GM21515 (cell line): ENCODE measurements at regions not wholly inside any gene's neighbourhood (a gene's known extent, or its start where the extent isn't known, plus 50 kb on each side); places are given as distances from the start of the nearest gene placed in this dataset.
A peak's percentile ranks its signal among the peaks of the same experiment; 100 is the strongest.

Source experiments
- ATAC-seq: cut with Tn5 transposase; IDR thresholded peaks from one replicate; pipeline ENCODE4 v1.9.1; 2021; ENCODE audit not compliant: unreplicated experiment

DNA sequence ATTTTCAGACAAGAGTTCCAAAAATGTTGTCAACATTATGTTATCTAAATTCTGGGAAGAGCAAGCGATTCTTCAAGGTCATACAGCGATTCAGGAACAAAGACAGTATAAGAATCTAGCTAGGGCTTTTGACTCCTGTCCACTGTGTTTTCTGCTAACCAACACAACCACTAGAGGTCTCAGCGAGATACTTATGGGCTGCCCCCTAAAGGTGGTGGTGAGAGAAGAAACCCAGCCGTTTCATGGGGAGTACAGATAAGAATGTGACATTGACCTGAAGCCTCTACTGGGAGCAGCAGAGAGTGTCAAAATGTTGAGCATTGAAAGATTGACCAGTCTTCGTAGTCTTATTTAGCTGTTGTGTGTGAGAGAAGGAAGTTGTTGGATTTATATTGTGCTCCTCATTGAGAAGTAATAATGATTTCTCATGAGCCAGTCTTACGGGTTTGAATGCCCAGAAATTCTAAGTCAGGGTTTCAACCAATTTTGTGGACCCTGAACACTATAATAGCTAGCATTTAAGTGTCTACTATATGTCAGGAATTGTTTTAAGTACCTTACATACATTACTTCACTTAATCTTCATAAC is 168.3 kb downstream of the SPRY1 start:
- peak; percentile 100 for ATAC-seq

DNA sequence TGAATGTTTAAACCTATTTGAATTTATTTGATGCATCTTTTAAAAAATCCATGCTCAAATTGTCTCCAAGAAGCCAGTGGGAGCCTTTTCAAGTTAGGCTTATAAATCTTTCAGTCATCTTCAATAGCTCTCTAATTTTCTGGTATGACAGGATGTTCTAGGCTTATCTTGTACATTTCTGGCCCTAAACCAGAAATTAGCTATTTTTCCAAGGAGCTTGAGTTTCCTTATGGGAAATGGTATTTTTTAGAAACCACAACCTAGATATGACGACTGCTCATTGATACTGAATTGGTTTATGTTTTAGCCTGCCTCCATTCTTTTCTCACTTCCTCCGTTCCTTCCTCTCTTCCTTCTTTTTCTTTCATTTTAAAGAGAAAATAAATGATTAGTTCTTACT is 172.3 kb downstream of the SPRY1 start:
- no peak for ATAC-seq

DNA sequence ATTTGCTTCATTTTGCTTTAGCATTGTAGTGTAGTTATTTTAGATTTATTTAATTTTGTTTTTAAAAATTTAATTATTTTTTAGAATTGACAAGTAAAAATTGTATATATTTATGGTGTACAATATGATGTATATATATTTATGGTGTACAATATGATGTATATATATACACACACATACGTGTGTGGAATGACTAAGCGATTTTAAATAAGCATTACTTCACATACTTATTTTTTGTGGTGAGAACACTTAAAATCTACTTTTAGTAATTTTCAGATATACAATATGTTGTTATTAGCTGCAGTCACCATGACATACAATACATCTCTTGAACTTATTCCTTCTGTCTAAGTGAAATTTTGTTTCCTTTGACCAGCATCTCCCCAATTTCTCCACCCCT is 172.9 kb downstream of the SPRY1 start:
- no peak for ATAC-seq

DNA sequence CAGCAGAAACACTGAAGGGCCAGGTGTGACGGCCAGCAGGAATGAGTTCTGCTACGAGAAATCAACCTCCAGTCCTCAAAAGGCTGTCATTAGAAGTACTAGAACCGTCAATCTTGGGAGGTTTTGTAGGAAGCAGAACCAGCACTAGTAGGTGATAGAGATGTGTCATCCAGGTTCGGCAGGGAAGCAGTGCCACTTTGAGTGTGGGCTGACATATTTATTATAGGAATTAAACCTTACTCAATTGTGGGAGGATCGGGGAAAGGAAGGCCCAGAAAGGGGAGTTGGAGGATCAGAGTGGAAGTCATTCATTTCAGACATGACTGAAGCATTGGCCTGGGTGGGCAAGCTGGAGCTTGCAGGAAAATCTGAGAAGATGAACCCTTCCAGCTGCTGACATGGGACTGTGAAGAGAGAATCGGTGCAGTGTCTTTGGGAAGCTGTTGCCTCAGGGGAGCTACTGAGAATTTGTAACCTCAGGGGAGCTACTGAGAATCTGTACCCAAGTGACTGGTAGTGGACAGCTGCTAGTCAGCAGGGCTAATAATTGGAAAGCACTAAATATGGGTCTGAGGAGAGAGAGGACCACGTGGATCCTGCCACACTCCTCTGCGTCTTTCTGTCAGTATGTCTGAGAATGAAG is 177.4 kb downstream of the SPRY1 start:
- ATAC-seq: no peak

DNA sequence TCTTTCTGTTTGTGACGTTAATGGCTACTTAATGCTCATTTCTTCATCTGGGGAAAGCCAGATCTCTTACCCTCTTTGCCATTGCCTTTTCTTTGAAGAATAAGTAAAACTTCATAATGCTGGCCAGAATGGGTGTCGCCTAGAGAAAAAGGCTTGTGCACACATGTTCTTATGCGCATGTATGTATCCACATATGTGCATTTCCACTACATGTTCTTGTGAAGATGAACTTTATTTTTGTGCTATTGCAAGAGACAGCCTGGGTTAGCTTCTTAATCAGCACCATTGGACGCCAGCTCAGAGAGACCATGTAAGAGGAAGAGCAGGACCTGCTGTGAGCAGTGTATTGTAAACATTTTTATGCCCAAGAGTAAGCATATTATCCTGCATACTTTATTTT is 178.7 kb downstream of the SPRY1 start:
- ATAC-seq: no peak

DNA sequence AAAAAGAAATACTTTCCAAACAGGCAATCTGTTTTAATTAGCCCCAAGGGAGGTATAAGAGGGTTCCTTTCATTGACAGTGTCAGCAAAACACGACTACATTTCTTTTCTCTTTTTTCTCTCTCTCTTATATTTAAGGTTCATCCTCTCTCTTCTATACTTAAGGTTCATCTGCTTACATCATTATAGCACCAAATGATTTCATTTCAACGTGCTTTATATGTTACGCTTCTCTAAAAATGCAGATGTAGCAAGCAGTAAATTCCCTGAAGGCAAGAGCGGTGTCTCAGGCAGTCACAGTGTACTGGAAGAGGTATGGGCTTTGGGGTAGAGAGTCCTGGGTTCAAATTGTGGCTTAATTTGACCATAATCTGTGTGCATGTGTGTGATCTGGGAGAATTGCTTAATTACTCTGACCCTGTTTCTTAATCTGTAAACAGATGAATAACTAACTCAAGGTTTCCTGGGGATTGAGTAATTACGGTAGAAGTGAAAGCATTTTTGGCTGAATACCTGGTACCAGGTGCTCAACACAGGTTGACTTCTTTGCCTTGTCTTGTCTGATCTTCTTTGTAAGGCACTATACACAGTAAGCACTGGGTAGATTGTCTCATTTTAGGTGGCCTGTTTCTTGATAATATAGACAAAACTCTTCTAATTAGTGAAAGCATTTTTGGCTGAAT is 180.8 kb downstream of the SPRY1 start:
- no peak for ATAC-seq

DNA sequence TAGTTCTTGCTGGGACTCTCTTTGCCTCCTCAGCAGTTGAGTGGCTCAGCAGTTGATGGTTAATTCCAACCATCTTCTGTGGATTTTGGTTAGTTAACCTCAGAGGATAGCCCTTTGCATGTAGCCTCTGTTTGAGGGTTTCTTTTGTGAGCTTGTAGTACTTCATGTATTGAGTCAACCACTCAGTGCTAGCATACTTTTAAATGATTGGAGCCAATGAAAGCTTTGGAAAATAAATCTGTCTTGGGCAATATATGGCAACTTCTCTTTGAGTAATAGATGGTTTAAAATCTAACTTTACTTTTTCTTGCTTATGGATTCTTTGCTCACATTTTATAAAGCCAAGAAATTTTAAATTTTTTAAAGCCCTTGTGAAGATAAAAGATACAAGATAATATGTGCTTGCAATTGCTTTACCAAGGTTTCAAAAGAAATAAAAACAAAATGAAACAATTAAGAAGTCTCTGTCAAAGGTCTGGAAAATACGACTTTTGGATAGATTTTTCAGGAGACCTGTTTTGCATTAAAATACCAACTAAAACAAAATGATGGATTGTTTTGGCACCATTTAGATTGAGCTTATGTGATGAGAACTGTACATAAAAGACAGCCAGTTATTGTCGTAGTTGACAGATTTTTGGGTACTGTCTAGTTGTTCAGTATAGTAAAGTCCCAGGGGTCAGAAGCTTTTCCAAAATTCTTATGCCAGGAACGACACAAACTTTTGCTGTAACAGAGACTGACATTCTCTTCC is 181.9 kb downstream of the SPRY1 start:
- no peak for ATAC-seq

DNA sequence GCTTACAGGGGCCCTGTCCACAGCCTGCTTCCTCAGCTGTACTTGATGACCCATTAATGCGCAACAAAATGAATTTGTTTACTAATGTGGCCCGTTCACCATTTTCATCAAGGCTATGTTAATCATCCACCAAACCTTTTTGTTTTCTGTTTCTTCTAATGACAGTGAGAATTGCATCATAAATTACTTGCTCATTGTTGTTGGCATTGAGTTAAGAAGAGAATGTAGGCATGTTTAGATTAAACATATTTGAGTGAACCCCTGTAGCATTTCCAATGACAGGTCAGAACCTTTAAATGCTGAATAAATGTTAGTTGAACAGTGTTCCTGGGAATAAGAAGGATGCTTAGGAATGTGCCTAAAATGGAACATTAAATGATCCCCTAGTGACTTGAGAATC is 183.4 kb downstream of the SPRY1 start:
- ATAC-seq: no peak

DNA sequence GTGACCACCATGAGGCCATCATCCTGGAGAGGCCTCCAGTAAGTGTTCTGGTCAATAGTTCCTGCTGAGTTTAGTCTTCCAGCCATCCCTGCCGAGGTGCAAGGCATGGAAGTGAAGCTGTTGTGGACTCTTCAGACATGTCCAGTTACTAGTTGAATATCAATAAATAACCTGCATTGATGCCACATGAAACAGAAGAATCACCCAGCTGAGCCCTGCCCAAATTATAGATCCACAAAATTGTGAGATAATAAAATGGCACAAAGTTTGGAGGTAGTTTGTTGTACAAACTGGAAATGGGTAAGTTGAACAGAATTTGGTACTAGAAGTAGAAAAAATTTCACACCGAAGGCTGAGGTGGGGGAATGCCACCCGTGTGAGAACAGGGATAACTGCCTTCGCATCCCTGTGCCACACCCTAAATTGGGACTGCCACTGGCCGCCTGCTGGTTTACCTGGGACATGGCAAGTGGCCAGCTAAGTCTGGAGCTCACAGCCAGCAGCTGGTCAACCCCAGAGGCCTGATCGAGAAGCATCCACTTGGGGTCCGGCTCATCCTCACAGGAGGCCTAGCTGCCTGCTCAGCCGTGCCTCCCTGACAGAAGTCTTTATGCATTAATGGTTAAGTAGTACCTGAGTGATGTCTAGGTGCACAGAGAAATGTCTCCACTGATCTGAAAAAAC is 184.5 kb downstream of the SPRY1 start:
- ATAC-seq: no peak

DNA sequence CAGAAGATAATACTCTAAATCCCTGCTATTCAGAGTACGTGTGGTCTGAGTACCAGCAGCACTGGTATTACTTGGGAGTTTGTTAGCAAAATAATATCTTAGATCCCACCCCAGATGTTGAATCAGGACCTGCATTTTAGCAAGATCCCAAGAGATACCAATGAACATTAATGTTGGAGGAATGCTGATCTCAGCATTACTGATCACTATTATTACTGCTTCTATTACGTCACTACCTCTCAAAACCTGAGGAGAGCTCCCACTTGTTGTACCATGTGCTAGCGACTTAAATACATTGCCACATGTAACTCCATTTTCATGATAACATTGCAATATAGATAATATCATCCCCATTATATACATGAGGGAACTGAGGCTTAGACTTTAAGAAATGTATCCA is 185.2 kb downstream of the SPRY1 start:
- no peak for ATAC-seq

DNA sequence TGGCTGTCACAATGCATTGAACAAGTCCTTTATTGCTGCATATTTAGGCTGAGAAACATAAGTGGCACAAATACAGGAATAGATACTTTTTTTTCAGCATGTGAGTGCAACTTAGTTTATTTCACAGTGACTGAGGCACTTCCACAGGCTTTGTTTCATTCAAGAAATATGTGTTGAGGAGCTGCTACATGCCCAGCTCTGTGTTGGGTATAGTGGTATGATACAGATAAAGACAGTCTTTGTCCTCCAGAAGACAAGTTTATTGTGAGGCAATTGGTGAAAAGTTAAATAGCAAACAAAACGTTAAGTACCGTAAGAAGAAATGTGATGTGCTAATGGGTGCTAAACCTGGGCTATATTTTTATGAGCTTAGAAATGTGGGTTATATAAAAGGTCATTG is 186.4 kb downstream of the SPRY1 start:
- no peak for ATAC-seq

DNA sequence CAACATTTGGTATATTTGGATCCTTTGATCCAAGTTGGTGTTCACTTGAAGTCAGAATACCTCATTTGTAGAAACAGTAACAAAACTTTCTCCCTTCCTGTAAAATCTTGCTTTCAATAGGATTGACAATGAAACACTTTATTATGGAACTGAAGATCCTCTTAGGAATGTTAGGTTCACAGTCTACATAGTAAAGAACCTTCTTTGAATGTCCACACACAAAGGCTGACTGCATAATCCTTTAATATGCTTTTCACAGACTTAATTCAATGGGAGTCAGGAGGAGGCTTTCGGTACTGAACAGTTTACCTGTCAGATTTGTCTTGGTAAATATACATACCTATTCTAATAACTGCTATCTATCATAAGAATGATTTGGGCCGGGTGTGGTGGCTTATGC is 188.5 kb downstream of the SPRY1 start:
- ATAC-seq: no peak

DNA sequence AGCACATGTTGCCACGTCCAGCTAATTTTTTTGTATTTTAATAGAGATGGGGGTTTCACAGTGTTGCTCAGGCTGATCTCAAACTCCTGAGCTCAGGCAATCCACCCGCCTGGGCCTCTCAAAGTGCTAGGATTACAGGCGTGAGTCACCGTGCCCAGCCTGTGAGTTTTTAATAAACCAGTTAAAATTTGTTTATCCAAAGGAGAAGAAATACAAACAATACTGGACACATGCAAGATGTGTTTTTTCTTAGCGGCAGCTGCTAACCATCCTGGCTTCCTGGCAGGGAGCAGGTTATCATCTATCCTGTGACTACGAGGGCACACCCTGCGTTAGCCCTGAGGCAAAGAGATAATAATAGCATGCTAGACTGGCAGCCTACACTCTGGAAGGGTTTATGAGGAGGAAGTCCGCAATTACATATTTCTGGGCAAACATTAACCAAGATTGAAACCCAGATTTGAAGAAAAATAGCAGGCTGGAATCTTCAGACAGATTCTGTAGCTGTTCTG is 191.4 kb downstream of the SPRY1 start:
- ATAC-seq: peak; percentile 9

DNA sequence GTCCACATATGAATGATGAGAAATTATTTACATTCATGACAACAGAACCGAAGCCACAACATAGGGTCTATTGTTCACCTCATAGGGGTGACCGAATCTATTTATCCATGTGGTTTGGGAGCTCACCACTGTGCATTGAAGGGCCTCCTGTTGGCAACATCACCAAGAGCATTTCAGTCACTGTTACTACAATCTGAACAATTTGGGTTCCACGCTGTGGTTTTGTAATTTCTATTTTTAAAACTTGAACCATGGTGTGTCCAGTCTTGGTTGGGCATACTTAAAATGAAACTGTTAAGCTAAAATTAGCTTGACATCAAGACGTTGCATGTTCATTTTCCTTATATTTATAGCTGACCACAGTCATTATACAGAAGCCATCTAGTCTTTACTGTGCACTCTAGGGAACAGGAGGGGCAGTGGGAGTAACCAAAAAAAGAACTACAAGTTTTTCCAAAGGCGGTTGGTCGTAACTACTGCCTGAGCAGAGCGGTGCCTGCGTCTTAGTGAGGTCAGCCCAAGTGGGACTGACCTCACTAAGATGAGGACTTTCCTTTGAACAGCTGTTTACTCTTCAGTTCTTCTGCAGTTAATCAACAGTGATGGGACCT is 192.1 kb downstream of the SPRY1 start:
- ATAC-seq: peak; percentile 55

DNA sequence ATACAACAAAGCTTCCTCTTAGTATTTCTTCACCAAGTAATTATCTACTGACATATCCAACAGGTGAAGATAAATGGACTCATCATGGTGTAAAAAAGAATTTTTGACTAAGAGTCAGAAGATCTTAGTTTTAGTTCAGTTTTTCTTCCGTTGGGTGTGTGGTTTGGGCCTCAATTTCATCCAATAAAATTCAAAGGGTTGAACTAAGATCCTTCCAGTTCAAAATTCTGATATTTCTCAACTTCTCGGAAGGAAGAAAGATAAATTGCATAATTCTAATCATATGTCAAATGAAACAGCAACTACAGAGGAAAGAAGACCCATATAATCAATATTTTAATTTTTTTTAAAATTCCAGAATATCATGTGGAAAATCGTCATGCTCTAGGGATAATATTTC is 192.7 kb downstream of the SPRY1 start:
- ATAC-seq: no peak

DNA sequence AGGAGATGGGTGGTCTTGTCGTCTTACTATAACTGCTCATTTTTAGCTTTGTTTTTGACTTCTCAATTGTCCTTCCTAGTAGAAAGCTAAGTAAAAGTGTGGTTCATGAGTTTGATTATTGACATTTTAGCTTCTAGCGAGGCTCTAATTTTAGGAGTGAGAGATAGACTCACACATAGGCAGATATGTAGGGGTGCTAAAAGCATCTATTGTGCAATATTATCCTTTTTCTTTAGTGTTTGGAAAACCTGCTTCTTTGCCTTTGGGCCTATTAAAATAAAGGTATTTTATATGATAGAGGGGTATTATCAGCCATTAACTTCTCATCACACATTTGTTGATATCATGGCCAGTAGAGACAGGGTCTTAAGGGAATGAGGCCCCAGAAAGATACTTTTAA is 195.3 kb downstream of the SPRY1 start:
- no peak for ATAC-seq

DNA sequence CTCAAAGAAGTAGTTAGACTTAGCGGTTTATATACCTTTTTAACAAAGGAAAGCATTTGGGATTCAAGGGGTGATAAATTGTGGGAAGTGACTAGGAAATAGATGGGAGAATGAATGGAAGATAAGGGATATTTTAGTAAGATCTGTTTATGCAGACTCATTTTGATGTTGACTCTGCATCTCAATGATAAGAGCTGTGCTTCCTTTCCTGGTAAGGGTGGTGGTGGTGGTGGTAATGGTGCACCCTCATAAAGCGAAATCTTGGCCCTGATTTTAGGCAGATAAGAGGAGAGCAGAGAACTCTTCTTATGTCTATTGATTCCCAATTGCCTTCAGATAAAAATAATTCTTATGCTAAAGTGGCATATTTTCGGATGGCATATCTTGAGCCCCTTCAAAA is 197.1 kb downstream of the SPRY1 start:
- ATAC-seq: no peak

DNA sequence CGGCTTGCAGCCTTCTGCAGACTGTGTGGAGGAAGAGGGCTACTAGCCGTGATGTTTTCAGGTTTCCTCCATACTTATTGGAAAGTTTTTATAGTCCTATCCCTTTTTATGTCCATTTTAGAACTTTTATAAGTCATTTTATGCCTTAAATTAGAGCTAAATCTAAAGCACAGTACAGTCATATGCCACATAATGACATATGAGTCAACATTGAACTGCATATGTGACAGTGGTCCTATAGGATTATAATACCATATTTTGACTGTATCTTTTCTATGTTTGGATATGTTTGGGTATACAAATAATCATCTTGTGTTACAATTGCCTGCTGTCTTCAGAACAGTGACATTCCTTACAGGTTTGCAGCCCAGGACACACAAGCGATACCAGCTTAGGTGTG is 200.2 kb downstream of the SPRY1 start:
- no peak for ATAC-seq

DNA sequence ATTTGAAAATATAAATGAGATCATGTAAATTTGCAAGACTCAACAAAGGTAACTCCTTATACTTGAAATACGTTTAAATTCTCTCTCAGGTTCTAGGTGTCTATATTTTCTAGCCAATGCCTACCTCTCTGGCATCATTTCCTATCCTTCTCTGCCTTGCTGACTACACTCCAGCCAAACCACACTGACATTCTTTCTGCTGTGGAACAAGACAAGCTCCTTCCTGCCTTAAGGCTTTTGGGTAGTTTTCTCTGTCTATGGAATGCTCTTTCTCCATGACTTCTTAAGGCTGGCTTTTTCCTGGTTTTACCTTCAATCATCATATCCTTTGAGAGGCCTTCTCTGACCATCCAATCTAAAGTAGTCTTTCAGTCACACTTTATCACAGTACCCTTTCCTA is 201.0 kb downstream of the SPRY1 start:
- ATAC-seq: no peak

DNA sequence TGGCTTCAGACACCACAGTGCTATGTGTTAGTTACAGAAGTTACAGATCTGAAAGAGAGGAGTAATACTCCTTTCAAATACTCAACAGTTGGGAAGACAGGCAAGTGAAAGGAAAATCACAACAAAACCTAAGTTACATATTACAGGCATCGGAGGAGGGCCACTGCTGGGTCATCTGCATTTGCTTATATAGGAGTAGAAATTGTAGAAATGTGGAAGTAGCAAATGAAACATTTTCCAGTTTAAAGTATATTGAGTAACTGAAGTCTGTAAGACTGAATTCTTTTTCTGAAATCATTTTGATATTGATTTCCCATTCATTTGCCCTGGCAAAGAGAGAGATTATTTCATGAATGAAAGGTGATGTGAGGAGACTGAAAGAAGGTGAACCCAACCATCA is 201.7 kb downstream of the SPRY1 start:
- no peak for ATAC-seq
